HEK293 (cell line): ENCODE measurements at regions not wholly inside any gene's neighbourhood (a gene's known extent, or its start where the extent isn't known, plus 50 kb on each side); places are given as distances from the start of the nearest gene placed in this dataset.

Experiments used
- CTCF ChIA-PET: fragments of 350-600 bp; formaldehyde crosslinking; extraction: SDS; loops from one replicate; lab custom pipeline; 2021; ENCODE audit warnings: antibody characterized with exemption; lab: Yijun Ruan, JAX
- POLR2A ChIA-PET: fragments of 300-600 bp; formaldehyde crosslinking; extraction: SDS; loops from one replicate; lab custom pipeline; 2020; ENCODE audit warnings: antibody characterized with exemption, inconsistent platforms; lab: Yijun Ruan, JAX
- H3K27ac ChIP-seq: fragments of 200-500 bp; sonication (Bioruptor generic); 2 replicates; pipeline ENCODE4 v1.5.1; 2014; ENCODE audit warnings: low read depth, low read length, control low read depth, inconsistent platforms; ENCODE audit errors: extremely low read depth
- H3K36me3 ChIP-seq, 2 experiments: fragments of 200-500 bp in 1 of 2; sonication (Bioruptor generic) in 1 of 2; 1 replicate in 1 of 2; 2 replicates in 1 of 2; pipeline ENCODE4 v1.5.1; 2014 to 2017; ENCODE audit warnings: inconsistent platforms in 2 of 2, low read length in 2 of 2; ENCODE audit not compliant: control insufficient read depth in 2 of 2, insufficient read depth in 1 of 2
- H3K4me1 ChIP-seq: fragments of 200-500 bp; sonication (Bioruptor generic); 2 replicates; pipeline ENCODE4 v1.5.1; 2014; ENCODE audit warnings: mild to moderate bottlenecking, low read length, inconsistent platforms; ENCODE audit not compliant: control insufficient read depth, insufficient read depth
- H3K4me3 ChIP-seq: 2 replicates; pipeline ENCODE4 v1.5.1; 2011; ENCODE audit warnings: low read depth, mild to moderate bottlenecking, control low read depth, low read length, moderate library complexity
- H3K9me3 ChIP-seq: fragments of 200-500 bp; sonication (Bioruptor generic); 2 replicates; pipeline ENCODE4 v1.5.1; 2014; ENCODE audit warnings: low read depth, low read length, inconsistent platforms; ENCODE audit not compliant: control insufficient read depth, insufficient read depth
- GLI2 ChIP-seq: fragments of 450-650 bp; formaldehyde crosslinking; IDR thresholded peaks from 2 replicates; pipeline ENCODE4; 2017; ENCODE audit warnings: missing biosample characterization, missing genetic modification characterization, low read depth, borderline replicate concordance
- OVOL3 ChIP-seq: fragments of 450-650 bp; formaldehyde crosslinking; IDR thresholded peaks from 2 replicates; pipeline ENCODE4 v1.5.1; 2016; ENCODE audit warnings: missing biosample characterization, missing genetic modification characterization
- PRDM6 ChIP-seq: fragments of 450-650 bp; formaldehyde crosslinking; IDR thresholded peaks from 2 replicates; pipeline ENCODE4 v1.5.1; 2017; ENCODE audit warnings: missing biosample characterization, missing genetic modification characterization
- REST ChIP-seq: fragments of 450-650 bp; formaldehyde crosslinking; IDR thresholded peaks from 2 replicates; pipeline ENCODE4 v1.5.1; 2016; ENCODE audit warnings: missing biosample characterization, missing genetic modification characterization
- ZBTB11 ChIP-seq: fragments of 450-650 bp; formaldehyde crosslinking; conservative IDR thresholded peaks from 2 replicates; pipeline ENCODE4 v1.5.1; 2016; ENCODE audit warnings: low read depth, missing biosample characterization, missing genetic modification characterization
- ZBTB8A ChIP-seq: fragments of 450-650 bp; formaldehyde crosslinking; IDR thresholded peaks from 2 replicates; pipeline ENCODE4 v1.5.1; 2016; ENCODE audit warnings: missing biosample characterization, missing genetic modification characterization
- ZFP3 ChIP-seq: fragments of 450-650 bp; formaldehyde crosslinking; IDR thresholded peaks from 2 replicates; pipeline ENCODE4 v1.5.1; 2016; ENCODE audit warnings: low read depth, missing biosample characterization, missing genetic modification characterization
- ZIC2 ChIP-seq: fragments of 450-650 bp; formaldehyde crosslinking; IDR thresholded peaks from 2 replicates; pipeline ENCODE4 v1.5.1; 2016; ENCODE audit warnings: missing biosample characterization, missing genetic modification characterization
- ZNF140 ChIP-seq: fragments of 450-650 bp; formaldehyde crosslinking; IDR thresholded peaks from 2 replicates; pipeline ENCODE4 v1.5.1; 2016; ENCODE audit warnings: missing biosample characterization, missing genetic modification characterization
- ZNF184 ChIP-seq: fragments of 450-650 bp; IDR thresholded peaks from 2 replicates; pipeline ENCODE4 v1.5.1; 2018; ENCODE audit warnings: missing biosample characterization, mild to moderate bottlenecking, missing genetic modification characterization
- ZNF2 ChIP-seq: fragments of 450-650 bp; formaldehyde crosslinking; IDR thresholded peaks from 2 replicates; pipeline ENCODE4 v1.5.1; 2016; ENCODE audit warnings: missing biosample characterization, missing genetic modification characterization
- ZNF335 ChIP-seq: fragments of 450-650 bp; formaldehyde crosslinking; conservative IDR thresholded peaks from 2 replicates; pipeline ENCODE4 v1.5.1; 2016; ENCODE audit warnings: missing biosample characterization, missing genetic modification characterization
- ZNF394 ChIP-seq: fragments of 450-650 bp; formaldehyde crosslinking; IDR thresholded peaks from 2 replicates; pipeline ENCODE4 v1.5.1; 2016; ENCODE audit warnings: missing biosample characterization, missing genetic modification characterization, mild to moderate bottlenecking, moderate library complexity, borderline replicate concordance
- ZNF555 ChIP-seq: fragments of 450-650 bp; formaldehyde crosslinking; conservative IDR thresholded peaks from 2 replicates; pipeline ENCODE4 v1.5.1; 2017; ENCODE audit warnings: missing biosample characterization, mild to moderate bottlenecking, missing genetic modification characterization, inconsistent platforms
- ZNF624 ChIP-seq: fragments of 450-650 bp; formaldehyde crosslinking; IDR thresholded peaks from 2 replicates; pipeline ENCODE4 v1.5.1; 2017; ENCODE audit warnings: missing biosample characterization, missing genetic modification characterization
- ZNF677 ChIP-seq: fragments of 450-650 bp; IDR thresholded peaks from 2 replicates; pipeline ENCODE4 v1.5.0; 2018; ENCODE audit warnings: missing biosample characterization, mild to moderate bottlenecking, missing genetic modification characterization, moderate library complexity
- ZNF707 ChIP-seq: fragments of 450-650 bp; formaldehyde crosslinking; IDR thresholded peaks from 2 replicates; pipeline ENCODE4 v1.5.1; 2016; ENCODE audit warnings: missing biosample characterization, missing genetic modification characterization
- ZNF747 ChIP-seq: fragments of 450-650 bp; formaldehyde crosslinking; IDR thresholded peaks from 2 replicates; pipeline ENCODE4 v1.5.1; 2016; ENCODE audit warnings: missing biosample characterization, missing genetic modification characterization
- ZXDB ChIP-seq: fragments of 450-650 bp; formaldehyde crosslinking; IDR thresholded peaks from 2 replicates; pipeline ENCODE4 v1.5.1; 2016; ENCODE audit warnings: missing biosample characterization, missing genetic modification characterization
- TF ChIP-seq, protein P1 (sequence below): fragments of 450-650 bp; formaldehyde crosslinking; optimal IDR thresholded peaks from 2 replicates; pipeline ENCODE3; 2016; ENCODE audit warnings: missing biosample characterization, mild to moderate bottlenecking, missing genetic modification characterization

DNA sequence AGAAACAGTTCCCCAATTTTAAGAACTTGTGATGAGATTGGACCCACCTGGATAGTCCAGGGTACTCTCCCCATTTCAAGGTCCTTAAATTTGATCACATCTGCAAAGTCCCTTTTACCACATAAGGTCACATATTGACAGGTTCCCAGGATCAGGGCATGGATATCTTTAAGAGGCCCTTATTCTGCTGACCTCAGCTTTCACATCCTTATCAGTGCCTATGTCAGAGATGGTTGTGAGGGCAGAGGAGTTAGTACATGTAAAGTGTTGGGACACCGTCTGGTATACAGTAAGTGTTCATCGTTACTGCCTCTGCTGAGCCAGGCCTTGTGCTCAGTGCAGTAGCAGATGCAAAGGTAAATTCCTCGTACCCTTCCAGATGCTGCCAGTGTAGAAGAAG lies 375.4 kb upstream of the ASIC2 start:
- H3K36me3 ChIP-seq = no peaks in the 10 kb centered on the region
- no peaks in the 10 kb centered on the region for H3K9me3 ChIP-seq
- H3K27ac ChIP-seq = no peak overlapping the region
- ChIA-PET POLR2A (no interaction called here), CTCF (interaction anchor here (0.6 to 1.1 kb wide), 4 partner anchors 10 to 21 kb away, joined by 3 to 4 read pairs (median 3); no protein-coding TSS in a partner anchor)
- H3K4me3 ChIP-seq = no peak overlapping the region
- peaks cover 8% of the 10 kb centered on the region for H3K4me1 ChIP-seq
- TF ChIP-seq ZNF140 (tag by site-specific recombination) (no peak), ZNF747 (no peak), ZBTB11 (tag by site-specific recombination) (no peak), ZNF707 (tag by site-specific recombination) (no peak), ZNF394 (tag by site-specific recombination) (no peak), PRDM6 (tag by site-specific recombination) (no peak), ZIC2 (tag by site-specific recombination) (no peak), OVOL3 (tag by site-specific recombination) (no peak), ZNF335 (tag by site-specific recombination) (no peak), ZXDB (tag by site-specific recombination) (no peak), ZNF677 (tag by site-specific recombination) (no peak), ZFP3 (tag by site-specific recombination) (no peak), ZNF624 (tag by site-specific recombination) (no peak), REST (tag by site-specific recombination) (no peak), GLI2 (tag by site-specific recombination) (no peak), ZNF2 (tag by site-specific recombination) (no peak), ZNF555 (tag by site-specific recombination) (no peak), ZBTB8A (tag by site-specific recombination) (no peak), ZNF184 (tag by site-specific recombination) (no peak)
- TF ChIP-seq, protein P1, sequence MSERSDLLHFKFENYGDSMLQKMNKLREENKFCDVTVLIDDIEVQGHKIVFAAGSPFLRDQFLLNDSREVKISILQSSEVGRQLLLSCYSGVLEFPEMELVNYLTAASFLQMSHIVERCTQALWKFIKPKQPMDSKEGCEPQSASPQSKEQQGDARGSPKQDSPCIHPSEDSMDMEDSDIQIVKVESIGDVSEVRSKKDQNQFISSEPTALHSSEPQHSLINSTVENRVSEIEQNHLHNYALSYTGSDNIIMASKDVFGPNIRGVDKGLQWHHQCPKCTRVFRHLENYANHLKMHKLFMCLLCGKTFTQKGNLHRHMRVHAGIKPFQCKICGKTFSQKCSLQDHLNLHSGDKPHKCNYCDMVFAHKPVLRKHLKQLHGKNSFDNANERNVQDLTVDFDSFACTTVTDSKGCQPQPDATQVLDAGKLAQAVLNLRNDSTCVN = no peak
